ENCODE measurements at regions not wholly inside any gene's neighbourhood (a gene's known extent, or its start where the extent isn't known, plus 50 kb on each side); places are given as distances from the start of the nearest gene placed in this dataset.
A peak's percentile ranks its signal among the peaks of the same experiment; 100 is the strongest.

DNA sequence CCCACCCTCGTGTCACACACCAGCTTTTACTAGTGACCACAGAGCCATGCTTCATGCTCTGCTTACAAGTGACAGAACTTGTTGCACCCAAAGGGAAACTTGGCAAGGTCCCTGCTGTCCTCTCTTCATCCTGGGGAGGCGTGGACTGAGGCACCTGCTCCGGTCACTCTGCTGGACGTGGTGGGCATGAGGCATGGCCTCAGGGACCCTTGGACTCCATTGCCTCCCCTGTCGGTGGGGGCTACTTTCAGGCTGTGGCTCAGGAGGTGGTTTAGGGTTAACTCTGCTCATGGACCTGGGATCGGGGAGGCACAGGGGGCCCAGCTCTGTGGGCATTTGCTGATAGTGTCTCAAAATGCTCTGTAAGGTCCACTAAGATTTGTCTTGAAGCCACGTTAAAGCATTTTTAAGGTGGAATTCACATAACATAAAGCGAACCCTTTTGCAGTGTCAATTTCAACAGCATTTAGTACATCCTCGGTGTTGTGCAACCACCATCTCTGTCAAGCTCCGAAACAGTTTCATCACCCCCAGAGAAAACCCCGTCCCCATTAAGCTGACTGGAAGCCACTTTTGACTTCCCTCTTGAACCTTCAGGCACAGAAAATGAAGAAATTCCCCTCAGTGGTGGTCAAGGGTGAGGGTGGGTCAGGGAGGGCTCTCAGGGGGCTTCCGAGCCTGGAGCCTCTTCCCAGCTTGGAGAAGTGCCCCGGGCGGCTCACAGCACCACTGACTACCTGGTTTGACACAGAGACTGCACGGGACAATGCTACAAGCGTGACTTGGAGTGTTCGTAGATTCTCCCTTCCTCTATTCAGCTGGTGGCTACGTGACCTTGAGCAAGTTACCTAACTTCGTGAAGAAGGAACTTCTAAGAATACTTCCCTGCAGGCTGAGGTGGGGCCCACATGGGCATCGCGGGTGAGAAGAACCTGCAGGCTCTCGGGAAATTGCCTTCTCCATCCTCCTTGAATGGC lies 100.0 kb upstream of the HDAC4 start:
- Mint-ChIP-seq H3K27ac (ENCODE audit: unreplicated experiment) (no peak overlapping the region), H3K36me3 (ENCODE audit: low read depth) (no peaks in the 10 kb centered on the region), H3K4me1 (ENCODE audit: low read depth) (no peaks in the 10 kb centered on the region), H3K27me3 (ENCODE audit: low read depth) (peaks cover 4% of the 10 kb centered on the region), H3K4me3 (ENCODE audit: unreplicated experiment) (no peak overlapping the region), H3K9me3 (ENCODE audit: low read depth) (no peaks in the 10 kb centered on the region)
- TF ChIP-seq CTCF (IDR thresholded peaks at IDR 0.05) = no peak
- DNase-seq (ENCODE audit: low spot score) = no peak

DNA sequence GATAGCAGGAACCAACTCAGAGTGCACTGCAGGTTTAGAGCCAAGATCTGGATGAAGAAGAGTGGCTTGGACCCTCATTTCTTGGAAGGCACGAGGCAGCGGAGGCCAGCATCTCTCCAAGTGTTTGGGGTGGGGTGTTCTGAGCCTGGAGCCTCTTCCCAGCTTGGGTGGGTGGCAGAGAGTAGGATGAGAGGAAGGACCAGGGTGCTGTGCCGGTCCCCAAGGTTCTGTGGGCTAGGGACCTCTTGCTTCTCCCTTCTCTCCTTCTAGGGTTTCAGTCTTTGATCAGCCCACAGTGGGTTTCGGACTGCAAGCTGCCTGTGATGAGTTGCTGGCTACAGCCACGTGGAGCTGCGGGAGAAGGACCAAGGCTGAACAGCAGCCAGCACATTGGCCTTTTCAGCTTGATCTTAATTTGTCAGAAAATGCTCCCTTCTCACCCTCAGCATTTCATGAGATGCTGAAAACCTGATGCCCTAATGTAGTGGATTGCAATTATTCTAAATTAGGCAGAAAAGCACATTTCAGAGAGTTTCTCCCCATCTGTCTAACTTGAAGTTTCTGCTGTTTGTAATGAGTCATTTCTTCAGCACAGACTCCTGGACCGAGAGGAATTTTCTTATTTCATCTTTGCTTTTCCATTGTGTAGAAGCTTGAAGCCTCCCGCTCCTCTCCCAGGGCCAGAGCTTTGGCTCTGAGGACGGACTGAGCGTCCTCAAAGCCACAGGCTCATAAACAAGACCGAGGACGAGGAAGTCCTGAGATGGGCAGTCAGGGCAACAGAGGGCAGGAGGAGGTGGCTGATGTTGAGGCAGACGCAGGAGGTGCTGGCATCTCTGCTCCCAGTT lies 99.1 kb upstream of the HDAC4 start:
- no peaks in the 10 kb centered on the region for H3K9me3 Mint-ChIP-seq (ENCODE audit: low read depth)
- H3K27me3 Mint-ChIP-seq (ENCODE audit: low read depth) = peaks cover 6% of the 10 kb centered on the region
- TF ChIP-seq CTCF (IDR thresholded peaks at IDR 0.05) = no peak
- no peak for DNase-seq (ENCODE audit: low spot score)
- H3K36me3 Mint-ChIP-seq (ENCODE audit: low read depth) = no peaks in the 10 kb centered on the region
- no peak overlapping the region for H3K27ac Mint-ChIP-seq (ENCODE audit: unreplicated experiment)
- H3K4me1 Mint-ChIP-seq (ENCODE audit: low read depth) = no peaks in the 10 kb centered on the region
- no peak overlapping the region for H3K4me3 Mint-ChIP-seq (ENCODE audit: unreplicated experiment)

DNA sequence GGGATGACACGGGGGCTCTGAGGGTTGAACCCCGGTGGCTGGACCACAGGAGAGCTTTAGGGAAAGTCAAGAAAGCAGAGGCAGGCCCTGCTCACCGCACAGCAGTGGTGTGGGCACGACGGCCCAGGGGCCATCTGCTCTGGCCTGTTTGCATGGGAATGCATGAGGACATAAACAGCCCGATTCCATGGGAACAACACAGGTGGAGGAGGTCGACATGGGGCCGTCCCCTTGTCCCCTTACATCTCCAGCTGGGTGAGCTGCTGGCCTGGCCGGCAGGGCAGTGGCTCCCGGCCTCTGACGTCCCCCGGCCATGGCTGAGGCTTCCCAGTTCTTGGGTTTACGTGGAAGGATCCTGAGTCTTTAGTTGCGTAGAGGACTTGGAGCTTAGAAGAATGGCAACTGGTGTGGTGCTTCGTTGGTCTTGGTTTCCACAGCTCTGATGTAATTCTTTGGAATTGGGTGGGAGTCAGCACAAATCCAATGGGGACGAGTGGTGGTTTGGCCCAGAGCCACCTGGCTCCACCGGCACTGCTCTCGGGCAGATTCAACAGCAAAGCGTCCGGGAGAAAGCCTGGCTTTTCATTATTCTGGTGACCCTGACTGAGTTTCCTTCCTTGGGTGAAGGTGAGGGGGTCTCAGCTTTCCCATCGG lies 98.3 kb upstream of the HDAC4 start:
- DNase-seq (ENCODE audit: low spot score) = peak; percentile 84
- H3K36me3 Mint-ChIP-seq (ENCODE audit: low read depth) = peaks cover 2% of the 10 kb centered on the region
- H3K27ac Mint-ChIP-seq (ENCODE audit: unreplicated experiment) = no peak overlapping the region
- H3K4me1 Mint-ChIP-seq (ENCODE audit: low read depth) = no peaks in the 10 kb centered on the region
- no peak for TF ChIP-seq CTCF (IDR thresholded peaks at IDR 0.05)
- H3K9me3 Mint-ChIP-seq (ENCODE audit: low read depth) = no peaks in the 10 kb centered on the region
- no peak overlapping the region for H3K4me3 Mint-ChIP-seq (ENCODE audit: unreplicated experiment)
- peaks cover 13% of the 10 kb centered on the region for H3K27me3 Mint-ChIP-seq (ENCODE audit: low read depth)

- H3K4me1 Mint-ChIP-seq (ENCODE audit: low read depth) = no peaks in the 10 kb centered on the region
- peaks cover 2% of the 10 kb centered on the region for H3K36me3 Mint-ChIP-seq (ENCODE audit: low read depth)
- H3K27me3 Mint-ChIP-seq (ENCODE audit: low read depth) = peaks cover 15% of the 10 kb centered on the region
- H3K4me3 Mint-ChIP-seq (ENCODE audit: unreplicated experiment) = no peak overlapping the region
- TF ChIP-seq CTCF (IDR thresholded peaks at IDR 0.05) = no peak
- no peaks in the 10 kb centered on the region for H3K9me3 Mint-ChIP-seq (ENCODE audit: low read depth)
- DNase-seq (ENCODE audit: low spot score) = no peak
- no peak overlapping the region for H3K27ac Mint-ChIP-seq (ENCODE audit: unreplicated experiment)
These were observed 97.8 kb upstream of the HDAC4 start for GRCh38 chr2:239498576-239498975.

DNA sequence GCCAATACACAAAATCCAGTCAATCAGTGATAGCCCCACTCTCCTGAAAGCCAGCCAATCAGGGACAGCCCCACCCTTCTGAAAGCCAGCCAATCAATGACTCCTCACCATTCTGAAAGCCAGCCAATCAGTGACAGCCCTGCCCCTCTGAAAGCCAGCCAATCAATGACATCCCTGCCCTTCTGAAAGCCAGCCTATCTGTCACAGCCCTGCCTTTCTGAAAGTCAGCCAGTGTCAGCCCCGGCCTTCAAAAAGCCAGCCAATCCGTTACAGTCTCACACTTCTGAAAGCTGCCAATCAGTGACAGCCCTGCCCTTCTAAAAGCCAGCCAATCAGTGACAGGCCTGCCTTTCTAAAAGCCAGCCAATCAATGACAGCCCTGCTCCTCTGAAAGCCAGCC lies 95.9 kb upstream of the HDAC4 start:
- no peak overlapping the region for H3K27ac Mint-ChIP-seq (ENCODE audit: unreplicated experiment)
- H3K4me3 Mint-ChIP-seq (ENCODE audit: unreplicated experiment) = no peak overlapping the region
- DNase-seq (ENCODE audit: low spot score) = no peak
- peaks cover 19% of the 10 kb centered on the region for H3K27me3 Mint-ChIP-seq (ENCODE audit: low read depth)
- peaks cover 2% of the 10 kb centered on the region for H3K36me3 Mint-ChIP-seq (ENCODE audit: low read depth)
- no peak for TF ChIP-seq CTCF (IDR thresholded peaks at IDR 0.05)
- no peaks in the 10 kb centered on the region for H3K9me3 Mint-ChIP-seq (ENCODE audit: low read depth)
- H3K4me1 Mint-ChIP-seq (ENCODE audit: low read depth) = no peaks in the 10 kb centered on the region

Data from chondrocyte (in vitro differentiated cells).